Endodermal cell (in vitro differentiated cells): ENCODE measurements at regions not wholly inside any gene's neighbourhood (a gene's known extent, or its start where the extent isn't known, plus 50 kb on each side); places are given as distances from the start of the nearest gene placed in this dataset.
A peak's percentile ranks its signal among the peaks of the same experiment; 100 is the strongest.

Source experiments
- DNase-seq: peaks from one replicate; pipeline ENCODE4 v3.0.0-alpha.2; 2017
- H3K27ac ChIP-seq: 2 replicates; pipeline ENCODE4 v1.5.1; 2013; ENCODE audit warnings: mild to moderate bottlenecking, low read depth, low read length, moderate library complexity
- H3K27me3 ChIP-seq: 2 replicates; pipeline ENCODE4 v1.6.1; 2013; ENCODE audit warnings: mild to moderate bottlenecking, low read length, moderate library complexity; ENCODE audit not compliant: insufficient read depth, control insufficient read depth, poor library complexity, severe bottlenecking
- H3K36me3 ChIP-seq: 2 replicates; pipeline ENCODE4 v1.7.0; 2013; ENCODE audit warnings: mild to moderate bottlenecking, low read length, moderate library complexity; ENCODE audit not compliant: control insufficient read depth, insufficient read depth
- H3K4me1 ChIP-seq: one replicate; pipeline ENCODE4 v1.7.0; 2013; ENCODE audit warnings: low read length; ENCODE audit not compliant: control insufficient read depth, insufficient read depth
- H3K4me3 ChIP-seq: 2 replicates; pipeline ENCODE4 v1.5.1; 2013; ENCODE audit warnings: mild to moderate bottlenecking, low read length, moderate library complexity
- H3K9ac ChIP-seq: 2 replicates; pipeline ENCODE4 v1.6.1; 2013; ENCODE audit warnings: mild to moderate bottlenecking, low read length, moderate library complexity; ENCODE audit not compliant: poor library complexity, severe bottlenecking; ENCODE audit errors: extremely low read depth
- H3K9me3 ChIP-seq: 2 replicates; pipeline ENCODE4 v1.6.1; 2013; ENCODE audit warnings: mild to moderate bottlenecking, low read length, moderate library complexity; ENCODE audit not compliant: control insufficient read depth
- H3K27ac Mint-ChIP-seq: 2 replicates; pipeline ENCODE4 v1.8.0; 2020; ENCODE audit warnings: mixed read lengths
- H3K27me3 Mint-ChIP-seq: 2 replicates; pipeline ENCODE4 v1.8.0; 2021; ENCODE audit warnings: mild to moderate bottlenecking, mixed read lengths; ENCODE audit not compliant: insufficient read depth
- H3K36me3 Mint-ChIP-seq: 2 replicates; pipeline ENCODE4 v1.8.0; 2020; ENCODE audit warnings: low read depth, mixed read lengths
- H3K4me1 Mint-ChIP-seq: 2 replicates; pipeline ENCODE4 v1.8.0; 2020; ENCODE audit warnings: mixed read lengths
- H3K4me3 Mint-ChIP-seq: 2 replicates; pipeline ENCODE4 v1.8.0; 2020; ENCODE audit warnings: mild to moderate bottlenecking, moderate library complexity, mixed read lengths
- H3K9me3 Mint-ChIP-seq: 2 replicates; pipeline ENCODE4 v1.8.0; 2020; ENCODE audit warnings: mild to moderate bottlenecking, mixed read lengths
- WGBS, 2 experiments: methylation state at CpG; one replicate each; pipeline versions ENCODE4 v1.1.5 to v1.1.7; 2013; ENCODE audit warnings: missing lambda C conversion rate in 2 of 2, mixed read lengths in 1 of 2; ENCODE audit not compliant: insufficient coverage in 1 of 2, insufficient read length in 1 of 2; 5-methylcytosine and 5-hydroxymethylcytosine counted together
- TF ChIP-seq, protein P1 (sequence below): fragments of 200-600 bp; sonication (generic); conservative IDR thresholded peaks from 2 replicates; pipeline ENCODE4 v1.5.0; 2021; ENCODE audit warnings: antibody characterized with exemption, mild to moderate bottlenecking

DNA sequence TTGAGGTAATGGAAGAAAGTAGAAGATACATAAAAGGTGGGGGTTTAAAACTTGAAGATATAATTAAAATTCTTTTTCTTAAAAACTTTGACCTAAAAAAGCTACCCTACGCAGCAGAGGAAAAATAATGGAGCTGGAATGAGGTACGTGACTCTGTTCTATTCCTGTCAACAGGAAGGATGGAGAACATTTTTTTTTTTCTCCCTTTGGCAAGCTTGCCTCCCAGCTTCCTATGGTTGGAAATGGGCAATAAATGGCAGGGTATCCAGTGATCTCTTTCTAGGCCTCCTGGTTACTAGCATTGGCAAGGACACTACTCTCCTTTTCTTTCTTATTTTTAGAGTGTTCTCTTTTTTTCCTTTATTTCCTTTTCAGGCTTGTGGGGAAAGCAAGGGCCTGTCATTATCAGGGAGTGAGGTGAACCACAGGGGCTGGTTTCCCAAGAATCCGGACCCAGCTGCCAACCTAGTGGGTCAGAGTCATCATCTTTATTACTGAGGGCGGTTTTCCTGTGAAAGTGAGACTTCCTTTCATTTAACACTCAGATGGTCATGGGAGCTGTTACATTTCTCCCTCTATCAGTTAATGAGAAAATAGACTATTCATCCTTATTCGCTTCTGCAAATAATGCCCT is 224.6 kb downstream of the SPRY1 start:
- Histone ChIP-seq H3K36me3 (no peaks in the 10 kb centered on the region), H3K9me3 (no peaks in the 10 kb centered on the region), H3K4me3 (no peak overlapping the region), H3K27ac (peak overlapping the region; percentile 38), H3K4me1 (peaks cover 17% of the 10 kb centered on the region), H3K27me3 (no peaks in the 10 kb centered on the region), H3K9ac (no peak overlapping the region)
- H3K36me3 Mint-ChIP-seq, result no peaks in the 10 kb centered on the region
- no peak overlapping the region for H3K4me3 Mint-ChIP-seq
- WGBS, 2 experiments, result 82 to 100% methylated on average over 1 to 5 of the region's 5 CpGs
- H3K27me3 Mint-ChIP-seq, result peaks cover 2% of the 10 kb centered on the region
- H3K27ac Mint-ChIP-seq, result no peak overlapping the region
- DNase-seq, result no peak
- peaks cover 42% of the 10 kb centered on the region for H3K4me1 Mint-ChIP-seq
- H3K9me3 Mint-ChIP-seq, result no peaks in the 10 kb centered on the region
- TF ChIP-seq, protein P1, sequence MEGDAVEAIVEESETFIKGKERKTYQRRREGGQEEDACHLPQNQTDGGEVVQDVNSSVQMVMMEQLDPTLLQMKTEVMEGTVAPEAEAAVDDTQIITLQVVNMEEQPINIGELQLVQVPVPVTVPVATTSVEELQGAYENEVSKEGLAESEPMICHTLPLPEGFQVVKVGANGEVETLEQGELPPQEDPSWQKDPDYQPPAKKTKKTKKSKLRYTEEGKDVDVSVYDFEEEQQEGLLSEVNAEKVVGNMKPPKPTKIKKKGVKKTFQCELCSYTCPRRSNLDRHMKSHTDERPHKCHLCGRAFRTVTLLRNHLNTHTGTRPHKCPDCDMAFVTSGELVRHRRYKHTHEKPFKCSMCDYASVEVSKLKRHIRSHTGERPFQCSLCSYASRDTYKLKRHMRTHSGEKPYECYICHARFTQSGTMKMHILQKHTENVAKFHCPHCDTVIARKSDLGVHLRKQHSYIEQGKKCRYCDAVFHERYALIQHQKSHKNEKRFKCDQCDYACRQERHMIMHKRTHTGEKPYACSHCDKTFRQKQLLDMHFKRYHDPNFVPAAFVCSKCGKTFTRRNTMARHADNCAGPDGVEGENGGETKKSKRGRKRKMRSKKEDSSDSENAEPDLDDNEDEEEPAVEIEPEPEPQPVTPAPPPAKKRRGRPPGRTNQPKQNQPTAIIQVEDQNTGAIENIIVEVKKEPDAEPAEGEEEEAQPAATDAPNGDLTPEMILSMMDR, result no peak

DNA sequence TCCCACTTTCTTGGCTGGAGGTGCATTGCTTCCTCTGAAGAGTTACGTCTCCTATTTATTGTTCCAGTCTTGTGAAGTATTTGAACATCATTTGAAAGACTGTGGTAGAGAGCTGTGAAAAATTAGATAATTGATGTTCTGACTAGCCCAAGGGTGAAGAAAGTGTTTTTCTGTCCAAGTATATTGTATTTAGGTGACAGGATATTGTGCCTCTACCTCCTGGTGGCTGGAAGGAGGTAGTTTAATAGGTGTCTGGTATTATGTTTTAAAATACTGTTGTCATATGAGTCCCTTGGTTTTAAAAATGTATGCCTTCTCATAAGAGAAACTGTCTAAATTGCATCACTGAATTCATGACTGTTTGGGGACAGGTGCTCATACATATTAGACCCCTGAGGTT is 226.0 kb downstream of the SPRY1 start:
- no peak for DNase-seq
- Histone ChIP-seq H3K9me3 (no peaks in the 10 kb centered on the region), H3K36me3 (no peaks in the 10 kb centered on the region), H3K9ac (no peak overlapping the region), H3K27ac (no peak overlapping the region), H3K4me1 (peaks cover 17% of the 10 kb centered on the region), H3K27me3 (no peaks in the 10 kb centered on the region), H3K4me3 (no peak overlapping the region)
- Mint-ChIP-seq H3K27me3 (peaks cover 2% of the 10 kb centered on the region), H3K36me3 (no peaks in the 10 kb centered on the region), H3K27ac (no peak overlapping the region), H3K9me3 (no peaks in the 10 kb centered on the region), H3K4me3 (no peak overlapping the region), H3K4me1 (peaks cover 49% of the 10 kb centered on the region)
- WGBS, 2 experiments, result 93 to 100% methylated on average over 1 of the region's 1 CpG
- TF ChIP-seq, protein P1, result peak; percentile 48

DNA sequence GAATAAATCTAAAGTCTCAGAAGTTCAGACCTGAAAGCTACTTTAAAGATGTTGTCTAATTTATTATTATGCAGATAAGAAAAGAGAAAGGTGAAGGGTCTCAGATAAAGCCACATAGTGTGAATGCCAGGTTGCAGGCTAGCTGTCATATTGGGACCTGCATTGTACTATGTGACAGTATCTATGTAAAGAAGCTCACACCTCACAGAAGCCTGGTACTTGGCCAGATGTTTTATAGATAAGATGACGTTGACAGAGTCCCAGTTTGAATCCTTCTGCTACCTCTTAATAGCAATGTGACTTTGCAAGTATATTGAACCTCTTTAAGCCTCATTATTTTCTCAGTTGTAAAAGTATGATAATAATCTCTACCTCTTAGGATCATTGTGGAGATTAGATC is 227.0 kb downstream of the SPRY1 start:
- H3K27me3 ChIP-seq, result no peaks in the 10 kb centered on the region
- TF ChIP-seq, protein P1, result no peak
- Mint-ChIP-seq H3K4me3 (no peak overlapping the region), H3K36me3 (no peaks in the 10 kb centered on the region), H3K27ac (no peak overlapping the region), H3K9me3 (no peaks in the 10 kb centered on the region), H3K27me3 (no peaks in the 10 kb centered on the region), H3K4me1 (peaks cover 49% of the 10 kb centered on the region)
- WGBS, 2 experiments, result 9% methylated on average over 1 of the region's 1 CpG; no CpG with 5 or more reads in 1 of the 2 experiments
- no peaks in the 10 kb centered on the region for H3K36me3 ChIP-seq
- H3K9ac ChIP-seq, result no peak overlapping the region
- H3K4me3 ChIP-seq, result no peak overlapping the region
- H3K9me3 ChIP-seq, result no peaks in the 10 kb centered on the region
- no peak overlapping the region for H3K27ac ChIP-seq
- peaks cover 20% of the 10 kb centered on the region for H3K4me1 ChIP-seq
- DNase-seq, result no peak
